H9 (cell line): ENCODE measurements at regions not wholly inside any gene's neighbourhood (a gene's known extent, or its start where the extent isn't known, plus 50 kb on each side); places are given as distances from the start of the nearest gene placed in this dataset.

ENCODE experiments used
- DNase-seq: peaks from one replicate; pipeline ENCODE4 v3.0.0-alpha.2; 2017
- H2AFZ ChIP-seq: one replicate; pipeline ENCODE4 v1.6.1; 2013; ENCODE audit warnings: mild to moderate bottlenecking, low read length, control low read depth, moderate library complexity
- H2AK5ac ChIP-seq: 2 replicates; pipeline ENCODE4 v1.6.1; 2013; ENCODE audit warnings: low read length, control low read depth, mixed read lengths; ENCODE audit not compliant: insufficient read length
- H2BK120ac ChIP-seq: one replicate; pipeline ENCODE4 v1.6.1; 2013; ENCODE audit warnings: low read depth, mild to moderate bottlenecking, low read length, control low read depth, inconsistent platforms; ENCODE audit not compliant: poor library complexity, severe bottlenecking
- H2BK12ac ChIP-seq: 2 replicates; pipeline ENCODE4 v1.6.1; 2013; ENCODE audit warnings: low read length, control low read depth, mixed read lengths, low read depth; ENCODE audit not compliant: insufficient read length
- H2BK15ac ChIP-seq: 2 replicates; pipeline ENCODE4 v1.6.1; 2013; ENCODE audit warnings: low read depth, low read length, control low read depth
- H2BK20ac ChIP-seq: one replicate; pipeline ENCODE4 v1.6.1; 2013; ENCODE audit warnings: low read depth, mild to moderate bottlenecking, low read length, control low read depth, inconsistent platforms; ENCODE audit not compliant: poor library complexity, severe bottlenecking
- H2BK5ac ChIP-seq: 2 replicates; pipeline ENCODE4 v1.6.1; 2013; ENCODE audit warnings: low read length, control low read depth, mixed read lengths; ENCODE audit not compliant: insufficient read length
- H3K14ac ChIP-seq: 2 replicates; pipeline ENCODE4 v1.6.1; 2013; ENCODE audit warnings: low read length, control low read depth; ENCODE audit not compliant: insufficient read depth
- H3K18ac ChIP-seq: 2 replicates; pipeline ENCODE4 v1.6.1; 2013; ENCODE audit warnings: low read depth, mild to moderate bottlenecking, mixed read lengths, low read length, control low read depth; ENCODE audit not compliant: insufficient read length
- H3K23ac ChIP-seq: 2 replicates; pipeline ENCODE4 v1.6.1; 2013; ENCODE audit warnings: low read length, control low read depth, mixed read lengths, low read depth; ENCODE audit not compliant: insufficient read length
- H3K23me2 ChIP-seq: 2 replicates; pipeline ENCODE4 v1.6.1; 2013; ENCODE audit warnings: low read depth, mild to moderate bottlenecking, mixed read lengths, low read length, control low read depth; ENCODE audit not compliant: insufficient read length, poor library complexity, severe bottlenecking
- H3K27ac ChIP-seq: 2 replicates; pipeline ENCODE4 v1.5.1; 2013; ENCODE audit warnings: low read length, control low read depth, mixed read lengths, low read depth; ENCODE audit not compliant: insufficient read length
- H3K27me3 ChIP-seq: 2 replicates; pipeline ENCODE4 v1.6.1; 2013; ENCODE audit warnings: low read length, control low read depth, inconsistent platforms; ENCODE audit not compliant: insufficient read depth
- H3K4ac ChIP-seq: 2 replicates; pipeline ENCODE4 v1.6.1; 2013; ENCODE audit warnings: low read depth, mild to moderate bottlenecking, control low read depth, inconsistent platforms, low read length, moderate library complexity
- H3K4me1 ChIP-seq: 2 replicates; pipeline ENCODE4 v1.6.1; 2013; ENCODE audit warnings: low read length, control low read depth, inconsistent platforms; ENCODE audit not compliant: insufficient read depth
- H3K4me2 ChIP-seq: 2 replicates; pipeline ENCODE4 v1.6.1; 2013; ENCODE audit warnings: low read length, control low read depth, mixed read lengths; ENCODE audit not compliant: insufficient read length, insufficient read depth
- H3K56ac ChIP-seq: 2 replicates; pipeline ENCODE4 v1.6.1; 2013; ENCODE audit warnings: low read depth, mild to moderate bottlenecking, mixed read lengths, low read length, control low read depth; ENCODE audit not compliant: insufficient read length
- H3K79me1 ChIP-seq: 2 replicates; pipeline ENCODE4 v1.6.1; 2013; ENCODE audit warnings: low read depth, mild to moderate bottlenecking, moderate library complexity, low read length, control low read depth, inconsistent platforms; ENCODE audit not compliant: insufficient read depth, poor library complexity, severe bottlenecking
- H3K79me2 ChIP-seq: 2 replicates; pipeline ENCODE4 v1.6.1; 2013; ENCODE audit warnings: low read length, control low read depth, inconsistent platforms; ENCODE audit not compliant: insufficient read depth
- H3K9ac ChIP-seq: 2 replicates; pipeline ENCODE4 v1.6.1; 2013; ENCODE audit warnings: low read length, control low read depth, mixed read lengths; ENCODE audit not compliant: insufficient read length; ENCODE audit errors: extremely low read depth
- H3K9me3 ChIP-seq: one replicate; pipeline ENCODE4 v1.6.1; 2013; ENCODE audit warnings: low read depth, low read length, inconsistent platforms; ENCODE audit not compliant: control insufficient read depth
- H3T11ph ChIP-seq: one replicate; pipeline ENCODE4 v1.6.1; 2013; ENCODE audit warnings: mild to moderate bottlenecking, low read length, control low read depth, inconsistent platforms
- H4K20me1 ChIP-seq: one replicate; pipeline ENCODE4 v1.6.1; 2013; ENCODE audit not compliant: control insufficient read depth, insufficient read length, insufficient read depth
- H4K5ac ChIP-seq: 2 replicates; pipeline ENCODE4 v1.6.1; 2013; ENCODE audit warnings: low read depth, mild to moderate bottlenecking, mixed read lengths, low read length, control low read depth; ENCODE audit not compliant: insufficient read length
- H4K8ac ChIP-seq: replicated peaks from 2 replicates; pipeline ENCODE4 v1.6.1; 2013; ENCODE audit warnings: low read length, control low read depth, mixed read lengths, low read depth; ENCODE audit not compliant: insufficient read length
- H4K91ac ChIP-seq: 2 replicates; pipeline ENCODE4 v1.6.1; 2013; ENCODE audit warnings: low read depth, mild to moderate bottlenecking, moderate library complexity, mixed read lengths, low read length, control low read depth; ENCODE audit not compliant: insufficient read length
- H3K27ac Mint-ChIP-seq, 3 experiments: 2 replicates in 2 of 3; 3 replicates in 1 of 3; pipeline ENCODE4 v1.8.0; 2020 to 2021; ENCODE audit warnings: mixed read lengths in 3 of 3, mild to moderate bottlenecking in 1 of 3, moderate library complexity in 1 of 3
- H3K27me3 Mint-ChIP-seq: 2 replicates; pipeline ENCODE4 v1.8.0; 2021; ENCODE audit warnings: low read depth, mild to moderate bottlenecking, moderate library complexity, mixed read lengths
- H3K36me3 Mint-ChIP-seq, 3 experiments: 2 replicates in 2 of 3; 3 replicates in 1 of 3; pipeline ENCODE4 v1.8.0; 2020 to 2021; ENCODE audit warnings: low read depth in 3 of 3, mixed read lengths in 3 of 3; ENCODE audit not compliant: insufficient read depth in 1 of 3
- H3K4me1 Mint-ChIP-seq, 2 experiments: 2 replicates each; pipeline ENCODE4 v1.8.0; 2020; ENCODE audit warnings: mixed read lengths in 2 of 2
- H3K4me3 Mint-ChIP-seq, 2 experiments: 2 replicates in 1 of 2; 3 replicates in 1 of 2; pipeline ENCODE4 v1.8.0; 2020 to 2021; ENCODE audit warnings: mild to moderate bottlenecking in 2 of 2, mixed read lengths in 2 of 2, moderate library complexity in 1 of 2
- H3K9me3 Mint-ChIP-seq, 2 experiments: 2 replicates in 1 of 2; 3 replicates in 1 of 2; pipeline ENCODE4 v1.8.0; 2020; ENCODE audit warnings: mild to moderate bottlenecking in 2 of 2, mixed read lengths in 2 of 2, moderate library complexity in 1 of 2
- CTCF ChIP-seq: fragments of 200-600 bp; sonication (generic); conservative IDR thresholded peaks from 3 replicates; pipeline ENCODE4 v1.8.0; 2021; ENCODE audit warnings: antibody characterized with exemption, mild to moderate bottlenecking
- WGBS: extraction: QIAGEN DNeasy Blood & Tissue Kit; methylation state at CpG from one replicate; pipeline ENCODE4 v1.1.7; 2013; ENCODE audit warnings: missing lambda C conversion rate, low lambda C conversion rate, mixed read lengths; ENCODE audit not compliant: insufficient read length; ENCODE audit errors: extremely low coverage; 5-methylcytosine and 5-hydroxymethylcytosine counted together

DNA sequence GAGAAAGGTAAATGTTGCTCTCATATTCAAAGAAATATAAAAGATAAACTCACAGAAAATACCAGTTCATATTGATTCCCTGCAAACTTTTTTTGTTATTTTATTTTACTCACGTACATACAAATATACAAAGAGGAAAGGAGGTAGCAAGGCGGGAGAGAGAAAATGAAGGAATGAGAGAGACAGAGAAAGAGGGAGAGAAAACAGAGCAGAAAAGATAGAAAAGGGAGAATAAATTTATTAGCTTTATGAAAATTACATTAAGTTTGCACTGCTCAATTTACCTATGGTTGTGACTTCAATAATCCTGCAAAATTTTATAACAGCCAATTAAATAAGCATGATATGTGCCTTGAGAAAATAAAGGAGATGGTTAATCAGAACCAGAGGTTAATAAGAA, 274.7 kb upstream of the CITED2 start:
- Histone ChIP-seq H4K91ac (no peak overlapping the region), H3K9ac (no peak overlapping the region), H4K8ac (no peak overlapping the region), H3K23ac (no peak overlapping the region), H3K56ac (no peak overlapping the region), H3K4me1 (no peaks in the 10 kb centered on the region), H2BK5ac (no peak overlapping the region), H2AK5ac (no peak overlapping the region), H2AFZ (no peak overlapping the region), H3K4ac (no peak overlapping the region), H4K5ac (no peak overlapping the region), H4K20me1 (no peaks in the 10 kb centered on the region), H3K14ac (no peak overlapping the region), H2BK12ac (no peak overlapping the region), H3T11ph (no peak overlapping the region), H3K27me3 (no peaks in the 10 kb centered on the region), H3K79me2 (no peaks in the 10 kb centered on the region), H3K4me2 (no peak overlapping the region), H3K79me1 (no peaks in the 10 kb centered on the region), H2BK15ac (no peak overlapping the region), H3K27ac (no peak overlapping the region), H3K9me3 (no peaks in the 10 kb centered on the region), H3K23me2 (no peaks in the 10 kb centered on the region), H3K18ac (no peak overlapping the region), H2BK120ac (no peak overlapping the region), H2BK20ac (no peak overlapping the region)
- WGBS, result no CpG with 5 or more reads among the region's 2 CpGs
- H3K4me3 Mint-ChIP-seq, result no peak overlapping the region
- no peaks in the 10 kb centered on the region for H3K27me3 Mint-ChIP-seq
- 0 out of 5 replicates have a peak, but pooled peaks cover 0 to 2% of the 10 kb centered on the region in 2 experiments for H3K9me3 Mint-ChIP-seq
- DNase-seq, result no peak
- H3K4me1 Mint-ChIP-seq, result peaks cover 19 to 20% of the 10 kb centered on the region in 2 experiments
- TF ChIP-seq CTCF, result no peak
- peak overlapping the region in 1 of 3 experiments; percentile 17; a peak in 1 of 7 replicates for H3K27ac Mint-ChIP-seq
- H3K36me3 Mint-ChIP-seq, result peaks cover 0 to 5% (median 0%) of the 10 kb centered on the region in 3 experiments; a peak in 3 of 7 replicates
